ENCODE measurements at regions not wholly inside any gene's neighbourhood (a gene's known extent, or its start where the extent isn't known, plus 50 kb on each side); places are given as distances from the start of the nearest gene placed in this dataset.

GRCh38 chr13:110037925-110038573, 251.7 kb upstream of the IRS2 start:
- Histone ChIP-seq H3K4me1 (replicated peaks) (no peaks in the 10 kb centered on the region), H3K27me3 (replicated peaks; ENCODE audit: insufficient read depth) (no peaks in the 10 kb centered on the region), H3K9me3 (no peaks in the 10 kb centered on the region), H3K36me3 (no peaks in the 10 kb centered on the region), H3K4me3 (no peak overlapping the region), H3K27ac (no peak overlapping the region)
- 94% methylated on average over 2 of the region's 2 CpGs for WGBS
- no peak for DNase-seq (ENCODE audit: low spot score)
- intact Hi-C loops (cut with DNase I) = no loop called here
- TF ChIP-seq POLR2AphosphoS5 (IDR thresholded peaks at IDR 0.05) = no peak
- no peak for TF ChIP-seq POLR2A (IDR thresholded peaks at IDR 0.05)
- TF ChIP-seq CTCF (IDR thresholded peaks at IDR 0.05) = no peak

GRCh38 chr13:110036060-110036459, 249.7 kb upstream of the IRS2 start:
- intact Hi-C loops (cut with DNase I) = no loop called here

GRCh38 chr13:110034031-110034549, 247.7 kb upstream of the IRS2 start:
- Histone ChIP-seq H3K9me3 (no peaks in the 10 kb centered on the region), H3K4me1 (replicated peaks) (no peaks in the 10 kb centered on the region), H3K36me3 (no peaks in the 10 kb centered on the region), H3K27me3 (replicated peaks; ENCODE audit: insufficient read depth) (no peaks in the 10 kb centered on the region), H3K27ac (no peak overlapping the region), H3K4me3 (no peak overlapping the region)
- 33% methylated on average over 4 of the region's 4 CpGs for WGBS
- no peak for DNase-seq (ENCODE audit: low spot score)
- intact Hi-C loops (cut with DNase I) = no loop called here
- no peak for TF ChIP-seq POLR2A (IDR thresholded peaks at IDR 0.05)
- no peak for TF ChIP-seq POLR2AphosphoS5 (IDR thresholded peaks at IDR 0.05)
- no peak for TF ChIP-seq CTCF (IDR thresholded peaks at IDR 0.05)

More at GRCh38 chr13:110036060-110036459, 249.7 kb upstream of the IRS2 start:
- Histone ChIP-seq H3K4me1 (replicated peaks) (no peaks in the 10 kb centered on the region), H3K36me3 (no peaks in the 10 kb centered on the region), H3K27me3 (replicated peaks; ENCODE audit: insufficient read depth) (no peaks in the 10 kb centered on the region), H3K4me3 (no peak overlapping the region), H3K9me3 (no peaks in the 10 kb centered on the region), H3K27ac (no peak overlapping the region)
- no peak for TF ChIP-seq POLR2AphosphoS5 (IDR thresholded peaks at IDR 0.05)
- no peak for TF ChIP-seq CTCF (IDR thresholded peaks at IDR 0.05)
- TF ChIP-seq POLR2A (IDR thresholded peaks at IDR 0.05) = no peak
- DNase-seq (ENCODE audit: low spot score) = no peak
- 90% methylated on average over 3 of the region's 3 CpGs for WGBS

GRCh38 chr13:110032969-110033368, 246.6 kb upstream of the IRS2 start:
- intact Hi-C loops (cut with DNase I) = no loop called here
- Histone ChIP-seq H3K27me3 (replicated peaks; ENCODE audit: insufficient read depth) (no peaks in the 10 kb centered on the region), H3K36me3 (no peaks in the 10 kb centered on the region), H3K27ac (no peak overlapping the region), H3K9me3 (no peaks in the 10 kb centered on the region), H3K4me1 (replicated peaks) (no peaks in the 10 kb centered on the region), H3K4me3 (no peak overlapping the region)
- no peak for DNase-seq (ENCODE audit: low spot score)
- WGBS = 67% methylated on average over 5 of the region's 5 CpGs
- TF ChIP-seq POLR2A (IDR thresholded peaks at IDR 0.05) = no peak
- no peak for TF ChIP-seq CTCF (IDR thresholded peaks at IDR 0.05)
- TF ChIP-seq POLR2AphosphoS5 (IDR thresholded peaks at IDR 0.05) = no peak

GRCh38 chr13:110030394-110030928, 244.1 kb upstream of the IRS2 start:
- no peak for DNase-seq (ENCODE audit: low spot score)
- intact Hi-C loops (cut with DNase I) = no loop called here
- H3K27me3 ChIP-seq (replicated peaks; ENCODE audit: insufficient read depth) = no peaks in the 10 kb centered on the region
- 87% methylated on average over 7 of the region's 7 CpGs for WGBS
- H3K9me3 ChIP-seq = no peaks in the 10 kb centered on the region
- H3K36me3 ChIP-seq = no peaks in the 10 kb centered on the region
- H3K4me1 ChIP-seq (replicated peaks) = no peaks in the 10 kb centered on the region
- no peak overlapping the region for H3K27ac ChIP-seq
- TF ChIP-seq CTCF (IDR thresholded peaks at IDR 0.05) (no peak), POLR2A (IDR thresholded peaks at IDR 0.05) (no peak)
- H3K4me3 ChIP-seq = no peak overlapping the region
